ENCODE measurements at regions not wholly inside any gene's neighbourhood (a gene's known extent, or its start where the extent isn't known, plus 50 kb on each side); places are given as distances from the start of the nearest gene placed in this dataset.

GRCh38 chr6:4365686-4366085 is 230.3 kb upstream of the ECI2 start:
- no peak for DNase-seq
- Histone ChIP-seq H3K9ac (ENCODE audit: extremely low read depth, low read length, poor library complexity, severe bottlenecking) (no peak overlapping the region), H3K27ac (ENCODE audit: low read depth, low read length) (no peak overlapping the region), H3K36me3 (ENCODE audit: control insufficient read depth, insufficient read depth, low read length) (no peaks in the 10 kb centered on the region), H3K9me3 (ENCODE audit: control insufficient read depth, low read length) (no peaks in the 10 kb centered on the region), H3K4me3 (ENCODE audit: low read length) (no peak overlapping the region), H3K27me3 (ENCODE audit: control insufficient read depth, insufficient read depth, low read length, poor library complexity, severe bottlenecking) (no peaks in the 10 kb centered on the region), H3K4me1 (ENCODE audit: control insufficient read depth, insufficient read depth, low read length) (no peaks in the 10 kb centered on the region)
- no peaks in the 10 kb centered on the region for H3K36me3 Mint-ChIP-seq (ENCODE audit: low read depth)
- TF ChIP-seq CTCF (conservative IDR thresholded peaks at IDR 0.05): no peak
- no peak overlapping the region for H3K4me3 Mint-ChIP-seq
- no peaks in the 10 kb centered on the region for H3K9me3 Mint-ChIP-seq
- H3K27me3 Mint-ChIP-seq (ENCODE audit: insufficient read depth): peaks cover 5% of the 10 kb centered on the region
- WGBS, 2 experiments (ENCODE audit: insufficient coverage in 1 of 2, insufficient read length in 1 of 2): 90 to 100% methylated on average over 1 to 3 of the region's 3 CpGs
- no peak overlapping the region for H3K27ac Mint-ChIP-seq
- no peaks in the 10 kb centered on the region for H3K4me1 Mint-ChIP-seq

GRCh38 chr6:4364711-4365110 is 229.3 kb upstream of the ECI2 start:
- Histone ChIP-seq H3K27me3 (ENCODE audit: control insufficient read depth, insufficient read depth, low read length, poor library complexity, severe bottlenecking) (no peaks in the 10 kb centered on the region), H3K4me1 (ENCODE audit: control insufficient read depth, insufficient read depth, low read length) (no peaks in the 10 kb centered on the region), H3K27ac (ENCODE audit: low read depth, low read length) (no peak overlapping the region), H3K9ac (ENCODE audit: extremely low read depth, low read length, poor library complexity, severe bottlenecking) (no peak overlapping the region), H3K9me3 (ENCODE audit: control insufficient read depth, low read length) (no peaks in the 10 kb centered on the region), H3K36me3 (ENCODE audit: control insufficient read depth, insufficient read depth, low read length) (no peaks in the 10 kb centered on the region), H3K4me3 (ENCODE audit: low read length) (no peak overlapping the region)
- Mint-ChIP-seq H3K9me3 (no peaks in the 10 kb centered on the region), H3K36me3 (ENCODE audit: low read depth) (no peaks in the 10 kb centered on the region), H3K4me3 (no peak overlapping the region), H3K4me1 (no peaks in the 10 kb centered on the region), H3K27ac (no peak overlapping the region), H3K27me3 (ENCODE audit: insufficient read depth) (peaks cover 5% of the 10 kb centered on the region)
- TF ChIP-seq CTCF (conservative IDR thresholded peaks at IDR 0.05): no peak
- DNase-seq: no peak

GRCh38 chr6:4364172-4364571 is 228.8 kb upstream of the ECI2 start:
- Mint-ChIP-seq H3K4me1 (no peaks in the 10 kb centered on the region), H3K4me3 (no peak overlapping the region), H3K36me3 (ENCODE audit: low read depth) (no peaks in the 10 kb centered on the region), H3K9me3 (no peaks in the 10 kb centered on the region), H3K27me3 (ENCODE audit: insufficient read depth) (peaks cover 5% of the 10 kb centered on the region), H3K27ac (no peak overlapping the region)
- Histone ChIP-seq H3K36me3 (ENCODE audit: control insufficient read depth, insufficient read depth, low read length) (no peaks in the 10 kb centered on the region), H3K4me3 (ENCODE audit: low read length) (no peak overlapping the region), H3K27ac (ENCODE audit: low read depth, low read length) (no peak overlapping the region), H3K27me3 (ENCODE audit: control insufficient read depth, insufficient read depth, low read length, poor library complexity, severe bottlenecking) (no peaks in the 10 kb centered on the region), H3K9ac (ENCODE audit: extremely low read depth, low read length, poor library complexity, severe bottlenecking) (no peak overlapping the region), H3K9me3 (ENCODE audit: control insufficient read depth, low read length) (no peaks in the 10 kb centered on the region), H3K4me1 (ENCODE audit: control insufficient read depth, insufficient read depth, low read length) (no peaks in the 10 kb centered on the region)
- no peak for TF ChIP-seq CTCF (conservative IDR thresholded peaks at IDR 0.05)
- DNase-seq: no peak

Measured in endodermal cell (in vitro differentiated cells).